ENCODE measurements at regions not wholly inside any gene's neighbourhood (a gene's known extent, or its start where the extent isn't known, plus 50 kb on each side); places are given as distances from the start of the nearest gene placed in this dataset.
"Not testable (repeated sequence)": the region's sequence is repeated elsewhere in the genome, so short reads cannot be mapped to it uniquely, and the experiment has no call there.

DNA sequence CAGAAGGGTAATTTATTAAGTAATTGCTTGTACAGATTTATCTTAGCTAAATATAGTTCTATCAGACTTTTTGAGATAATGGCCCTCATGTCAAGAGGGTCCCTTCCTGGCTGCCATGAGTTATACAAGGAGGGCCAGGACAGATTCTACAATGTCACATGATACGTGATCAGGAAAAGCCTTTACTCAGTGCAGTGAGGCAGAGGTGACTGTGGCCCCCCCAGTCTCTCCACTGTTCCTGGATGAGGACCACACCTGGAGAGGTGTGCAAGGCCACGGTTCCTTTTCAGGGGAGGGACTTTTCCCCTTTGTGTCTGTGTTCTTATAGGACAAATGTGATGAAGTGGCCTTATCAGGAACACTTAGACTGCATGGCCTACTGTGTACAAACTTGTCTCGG lies 54.3 kb upstream of the LRCH1 start:
- intact Hi-C loops (cut with micrococcal nuclease): no loop called here
- Mint-ChIP-seq H3K27ac (no peak overlapping the region), H3K36me3 (no peaks in the 10 kb centered on the region), H3K4me1 (ENCODE audit: low read depth) (no peaks in the 10 kb centered on the region), H3K9me3 (no peaks in the 10 kb centered on the region), H3K4me3 (no peak overlapping the region), H3K27me3 (peaks cover 2% of the 10 kb centered on the region)
- no peak for DNase-seq
- ChIA-PET CTCF (no interaction called here), POLR2A (no interaction called here)

DNA sequence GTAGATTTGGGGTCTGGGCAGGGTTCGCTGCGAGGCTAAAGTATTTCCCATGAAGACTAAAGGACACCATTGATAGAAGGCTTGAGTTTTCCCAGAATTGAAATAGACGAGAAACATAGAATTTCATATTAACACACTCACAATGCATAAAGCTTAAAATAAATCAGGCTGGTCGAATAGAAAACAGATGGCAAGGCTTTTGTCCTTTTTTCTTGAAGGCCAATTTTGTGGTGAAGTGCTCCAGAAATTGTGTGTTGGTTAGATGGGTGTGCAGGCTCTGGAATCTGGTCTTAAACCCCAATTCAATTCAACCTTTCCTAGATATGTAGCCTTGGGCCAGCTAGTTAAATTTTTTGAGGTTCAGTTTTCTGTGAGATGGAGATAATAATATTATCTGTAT lies 56.9 kb upstream of the LRCH1 start:
- H3K9me3 Mint-ChIP-seq: no peaks in the 10 kb centered on the region
- intact Hi-C loops (cut with micrococcal nuclease): no loop called here
- no peaks in the 10 kb centered on the region for H3K4me1 Mint-ChIP-seq (ENCODE audit: low read depth)
- H3K27ac Mint-ChIP-seq: no peak overlapping the region
- H3K27me3 Mint-ChIP-seq: peaks cover 2% of the 10 kb centered on the region
- CTCF ChIA-PET: interaction anchor here (0.6 to 1.1 kb wide), 2 partner anchors 21 to 224 kb away, joined by 3 to 4 read pairs; no protein-coding TSS in a partner anchor
- POLR2A ChIA-PET: no interaction called here
- DNase-seq: no peak
- no peaks in the 10 kb centered on the region for H3K36me3 Mint-ChIP-seq
- H3K4me3 Mint-ChIP-seq: no peak overlapping the region

DNA sequence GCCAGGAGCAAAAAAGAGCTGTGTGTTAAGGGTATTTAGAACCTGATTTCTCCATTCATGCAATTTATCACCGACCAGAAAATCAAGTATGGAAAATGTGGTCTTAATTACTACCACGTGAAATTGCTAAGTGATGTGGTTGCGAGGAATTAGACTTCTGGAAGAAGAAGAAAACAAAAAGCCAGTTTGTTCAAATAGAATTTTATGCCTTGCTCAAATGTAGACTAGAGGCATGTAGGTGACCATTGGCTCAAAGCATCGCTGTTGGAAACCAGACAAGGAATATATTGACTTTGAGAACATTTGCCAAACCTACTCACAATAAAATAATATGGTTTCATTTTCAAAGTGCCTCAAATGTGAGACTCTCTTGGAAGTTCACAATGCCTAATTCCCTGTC lies 57.3 kb upstream of the LRCH1 start:
- DNase-seq: no peak
- ChIA-PET CTCF (interaction anchor here (1.1 kb wide), 1 partner anchor 225 kb away, joined by 4 read pairs; no protein-coding TSS in a partner anchor), POLR2A (no interaction called here)
- Mint-ChIP-seq H3K27ac (no peak overlapping the region), H3K36me3 (no peaks in the 10 kb centered on the region), H3K4me1 (ENCODE audit: low read depth) (no peaks in the 10 kb centered on the region), H3K9me3 (no peaks in the 10 kb centered on the region), H3K4me3 (no peak overlapping the region), H3K27me3 (peaks cover 2% of the 10 kb centered on the region)
- intact Hi-C loops (cut with micrococcal nuclease): no loop called here

DNA sequence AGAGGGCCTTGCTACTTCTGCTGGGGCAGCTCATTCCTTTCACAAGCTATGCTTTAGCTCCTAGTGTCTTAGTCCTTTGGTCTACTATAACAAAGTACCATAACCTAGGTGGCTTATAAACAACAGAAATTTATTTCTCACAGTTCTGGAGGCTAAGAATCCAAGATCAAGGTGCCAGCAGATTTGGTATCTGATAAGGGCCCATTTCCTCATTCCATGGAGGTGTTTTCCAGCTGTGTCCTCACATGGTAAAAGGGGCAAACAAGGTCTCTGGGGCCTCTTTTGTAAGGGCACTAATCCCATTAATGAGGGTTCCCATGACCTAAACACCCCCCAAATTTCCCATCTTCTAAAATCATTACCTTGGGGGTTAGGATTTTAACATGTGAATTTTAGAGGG lies 57.9 kb upstream of the LRCH1 start:
- H3K4me1 Mint-ChIP-seq (ENCODE audit: low read depth): no peaks in the 10 kb centered on the region
- no peak overlapping the region for H3K27ac Mint-ChIP-seq

GRCh38 chr13:46492946-46493345 lies 60.0 kb upstream of the LRCH1 start:
- Mint-ChIP-seq H3K9me3 (no peaks in the 10 kb centered on the region), H3K27ac (no peak overlapping the region), H3K4me3 (no peak overlapping the region), H3K27me3 (peaks cover 4% of the 10 kb centered on the region), H3K36me3 (no peaks in the 10 kb centered on the region), H3K4me1 (ENCODE audit: low read depth) (no peaks in the 10 kb centered on the region)
- ChIA-PET CTCF (no interaction called here), POLR2A (no interaction called here)
- intact Hi-C loops (cut with micrococcal nuclease): loop anchor here (1.0 to 5.0 kb wide), 4 partner anchors 62 to 399 kb away; no protein-coding TSS in a partner anchor
- no peak for DNase-seq

More for the DNA sequence above, 57.9 kb upstream of the LRCH1 start:
- Mint-ChIP-seq H3K9me3 (no peaks in the 10 kb centered on the region), H3K36me3 (no peaks in the 10 kb centered on the region), H3K4me3 (no peak overlapping the region), H3K27me3 (peaks cover 2% of the 10 kb centered on the region)
- intact Hi-C loops (cut with micrococcal nuclease): no loop called here
- DNase-seq: no peak
- CTCF ChIA-PET: interaction anchor here (1.1 to 1.4 kb wide), 3 partner anchors 25 to 225 kb away, joined by 3 to 4 read pairs (median 4); no protein-coding TSS in a partner anchor
- POLR2A ChIA-PET: no interaction called here

- ChIA-PET POLR2A (no interaction called here), CTCF (interaction anchor here (1.1 to 3.1 kb wide), 2 partner anchors 10 to 230 kb away, joined by 3 to 19 read pairs; no protein-coding TSS in a partner anchor)
- Mint-ChIP-seq H3K9me3 (no peaks in the 10 kb centered on the region), H3K4me3 (no peak overlapping the region), H3K4me1 (ENCODE audit: low read depth) (no peaks in the 10 kb centered on the region), H3K27ac (no peak overlapping the region), H3K27me3 (peaks cover 6% of the 10 kb centered on the region), H3K36me3 (no peaks in the 10 kb centered on the region)
- intact Hi-C loops (cut with micrococcal nuclease): loop anchor here (2.0 to 5.0 kb wide), 3 partner anchors 63 to 401 kb away; no protein-coding TSS in a partner anchor
- DNase-seq: no peak
Observed at GRCh38 chr13:46491641-46492040, 61.3 kb upstream of the LRCH1 start.

- intact Hi-C loops (cut with micrococcal nuclease): loop anchor here (5.0 kb wide), 2 partner anchors 217 to 402 kb away; no protein-coding TSS in a partner anchor
- H3K4me3 Mint-ChIP-seq; H3K27ac Mint-ChIP-seq; H3K27me3 Mint-ChIP-seq; H3K4me1 Mint-ChIP-seq (ENCODE audit: low read depth); DNase-seq; H3K36me3 Mint-ChIP-seq; H3K9me3 Mint-ChIP-seq; POLR2A ChIA-PET: not testable (repeated sequence)
- CTCF ChIA-PET: interaction anchor here (1.2 to 3.1 kb wide), 2 partner anchors 231 to 274 kb away, joined by 3 to 19 read pairs; no protein-coding TSS in a partner anchor
Observed at GRCh38 chr13:46490713-46491112, 62.3 kb upstream of the LRCH1 start.

DNA sequence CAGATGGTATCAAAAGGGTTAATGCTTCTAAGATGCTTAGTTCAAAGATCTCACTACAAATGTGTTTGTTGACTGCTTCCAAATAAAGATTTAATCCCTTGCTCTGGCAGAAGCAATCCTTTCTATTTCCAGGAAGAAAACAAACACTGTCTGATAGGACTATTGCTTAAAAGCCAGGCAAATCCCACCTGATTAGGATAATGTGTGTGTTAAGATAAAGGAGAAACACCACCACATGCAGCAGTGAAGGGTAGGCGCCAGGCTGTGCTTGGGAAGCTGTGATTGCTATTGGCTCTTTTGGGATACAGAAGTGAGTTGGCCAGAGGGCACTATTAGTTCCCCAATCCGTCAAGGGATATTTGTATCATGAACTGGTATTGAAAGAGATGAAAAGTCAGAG lies 62.8 kb upstream of the LRCH1 start:
- H3K9me3 Mint-ChIP-seq: peaks cover 9% of the 10 kb centered on the region
- no peak for DNase-seq

DNA sequence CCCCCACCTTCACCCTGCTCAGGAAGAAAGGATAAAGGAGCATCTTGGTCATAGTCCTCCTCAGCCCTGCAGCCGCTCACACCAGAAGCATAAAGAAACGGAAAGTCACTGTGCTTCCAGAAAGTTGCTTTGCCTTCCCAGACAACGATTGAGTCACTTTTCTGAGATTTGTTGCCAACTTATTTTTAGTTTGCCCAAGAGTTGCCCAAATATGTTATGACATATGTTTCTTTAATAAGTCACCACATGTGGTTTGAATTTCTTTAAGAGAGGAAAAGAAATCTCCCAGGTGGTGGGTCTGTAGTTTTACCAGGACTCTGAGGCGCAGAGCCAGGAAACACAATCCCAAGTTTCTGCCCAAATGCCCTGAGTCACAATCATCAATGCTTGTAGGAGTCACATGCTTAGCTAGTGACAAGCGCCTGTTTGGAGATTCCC lies 63.4 kb upstream of the LRCH1 start:
- ChIA-PET POLR2A (no interaction called here), CTCF (interaction anchor here (3.1 kb wide), 1 partner anchor 232 kb away, joined by 19 read pairs; no protein-coding TSS in a partner anchor)
- Mint-ChIP-seq H3K27ac (no peak overlapping the region), H3K27me3 (peaks cover 6% of the 10 kb centered on the region), H3K36me3 (no peaks in the 10 kb centered on the region), H3K4me3 (no peak overlapping the region), H3K9me3 (peaks cover 14% of the 10 kb centered on the region), H3K4me1 (ENCODE audit: low read depth) (no peaks in the 10 kb centered on the region)
- intact Hi-C loops (cut with micrococcal nuclease): loop anchor here (5.0 kb wide), 2 partner anchors 218 to 403 kb away; no protein-coding TSS in a partner anchor
- DNase-seq: no peak

More for the DNA sequence above, 62.8 kb upstream of the LRCH1 start:
- H3K27ac Mint-ChIP-seq: no peak overlapping the region
- peaks cover 6% of the 10 kb centered on the region for H3K27me3 Mint-ChIP-seq
- ChIA-PET CTCF (interaction anchor here (1.2 to 3.1 kb wide), 2 partner anchors 232 to 275 kb away, joined by 3 to 19 read pairs; no protein-coding TSS in a partner anchor), POLR2A (no interaction called here)
- no peak overlapping the region for H3K4me3 Mint-ChIP-seq
- intact Hi-C loops (cut with micrococcal nuclease): loop anchor here (5.0 kb wide), 2 partner anchors 217 to 402 kb away; no protein-coding TSS in a partner anchor
- H3K36me3 Mint-ChIP-seq: no peaks in the 10 kb centered on the region
- H3K4me1 Mint-ChIP-seq (ENCODE audit: low read depth): no peaks in the 10 kb centered on the region

GRCh38 chr13:46487748-46488147 lies 65.2 kb upstream of the LRCH1 start:
- Mint-ChIP-seq H3K4me3 (no peak overlapping the region), H3K4me1 (ENCODE audit: low read depth) (no peaks in the 10 kb centered on the region), H3K27ac (no peak overlapping the region), H3K9me3 (peaks cover 30% of the 10 kb centered on the region), H3K27me3 (peaks cover 6% of the 10 kb centered on the region), H3K36me3 (no peaks in the 10 kb centered on the region)
- CTCF ChIA-PET: no interaction called here
- POLR2A ChIA-PET: no interaction called here
- no peak for DNase-seq
- intact Hi-C loops (cut with micrococcal nuclease): no loop called here

DNA sequence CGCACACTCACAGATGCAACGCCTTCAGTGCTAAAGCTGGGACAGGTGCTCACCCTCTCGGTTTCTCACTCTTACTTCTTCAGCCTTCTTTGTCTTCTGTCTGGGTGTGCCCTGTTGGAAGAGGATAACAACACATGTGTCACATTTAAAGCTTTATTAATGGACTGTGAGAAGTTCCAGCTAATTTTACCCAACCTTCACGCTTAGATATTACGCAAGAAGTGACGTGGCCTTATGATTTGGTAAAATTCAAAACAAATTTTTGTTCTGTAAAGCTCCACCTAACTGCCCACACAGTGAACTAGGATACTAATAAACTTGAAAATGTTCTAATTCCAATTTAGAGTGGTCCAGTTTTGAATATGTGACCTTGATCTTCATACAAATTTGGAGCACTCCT lies 66.7 kb upstream of the LRCH1 start:
- ChIA-PET CTCF (no interaction called here), POLR2A (no interaction called here)
- Mint-ChIP-seq H3K4me3 (no peak overlapping the region), H3K27ac (no peak overlapping the region), H3K4me1 (ENCODE audit: low read depth) (no peaks in the 10 kb centered on the region), H3K9me3 (peaks cover 30% of the 10 kb centered on the region), H3K36me3 (no peaks in the 10 kb centered on the region), H3K27me3 (peaks cover 6% of the 10 kb centered on the region)
- DNase-seq: no peak
- intact Hi-C loops (cut with micrococcal nuclease): no loop called here

GRCh38 chr13:46484561-46484960 lies 68.4 kb upstream of the LRCH1 start:
- CTCF ChIA-PET: no interaction called here
- DNase-seq: no peak
- Mint-ChIP-seq H3K27ac (no peak overlapping the region), H3K4me3 (no peak overlapping the region), H3K9me3 (peaks cover 30% of the 10 kb centered on the region), H3K27me3 (peaks cover 6% of the 10 kb centered on the region), H3K4me1 (ENCODE audit: low read depth) (no peaks in the 10 kb centered on the region), H3K36me3 (no peaks in the 10 kb centered on the region)
- POLR2A ChIA-PET: no interaction called here
- intact Hi-C loops (cut with micrococcal nuclease): no loop called here

DNA sequence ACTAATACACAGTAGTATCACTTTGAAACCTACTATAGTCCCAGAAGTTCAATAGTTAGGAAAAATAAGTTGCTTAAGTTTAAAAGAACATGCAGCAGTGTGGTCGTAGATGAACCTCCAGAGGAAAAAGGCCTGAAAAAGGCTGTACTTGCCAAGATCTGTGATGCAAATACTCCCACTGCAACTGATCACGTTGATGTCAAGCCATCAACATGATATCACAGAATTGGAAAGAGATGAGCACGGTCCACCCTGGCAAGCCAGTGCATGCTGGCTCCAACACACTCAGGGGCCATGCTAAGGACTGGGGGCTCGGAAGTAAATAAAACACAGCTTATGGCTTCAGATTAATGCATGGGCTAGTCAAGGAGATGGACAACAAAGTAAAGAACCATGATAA lies 71.8 kb upstream of the LRCH1 start:
- intact Hi-C loops (cut with micrococcal nuclease): no loop called here
- CTCF ChIA-PET: no interaction called here
- Mint-ChIP-seq H3K4me3 (no peak overlapping the region), H3K36me3 (no peaks in the 10 kb centered on the region), H3K27ac (no peak overlapping the region), H3K9me3 (peaks cover 28% of the 10 kb centered on the region), H3K4me1 (ENCODE audit: low read depth) (no peaks in the 10 kb centered on the region), H3K27me3 (no peaks in the 10 kb centered on the region)
- no peak for DNase-seq
- POLR2A ChIA-PET: no interaction called here
